ENCODE measurements at regions not wholly inside any gene's neighbourhood (a gene's known extent, or its start where the extent isn't known, plus 50 kb on each side); places are given as distances from the start of the nearest gene placed in this dataset.

DNA sequence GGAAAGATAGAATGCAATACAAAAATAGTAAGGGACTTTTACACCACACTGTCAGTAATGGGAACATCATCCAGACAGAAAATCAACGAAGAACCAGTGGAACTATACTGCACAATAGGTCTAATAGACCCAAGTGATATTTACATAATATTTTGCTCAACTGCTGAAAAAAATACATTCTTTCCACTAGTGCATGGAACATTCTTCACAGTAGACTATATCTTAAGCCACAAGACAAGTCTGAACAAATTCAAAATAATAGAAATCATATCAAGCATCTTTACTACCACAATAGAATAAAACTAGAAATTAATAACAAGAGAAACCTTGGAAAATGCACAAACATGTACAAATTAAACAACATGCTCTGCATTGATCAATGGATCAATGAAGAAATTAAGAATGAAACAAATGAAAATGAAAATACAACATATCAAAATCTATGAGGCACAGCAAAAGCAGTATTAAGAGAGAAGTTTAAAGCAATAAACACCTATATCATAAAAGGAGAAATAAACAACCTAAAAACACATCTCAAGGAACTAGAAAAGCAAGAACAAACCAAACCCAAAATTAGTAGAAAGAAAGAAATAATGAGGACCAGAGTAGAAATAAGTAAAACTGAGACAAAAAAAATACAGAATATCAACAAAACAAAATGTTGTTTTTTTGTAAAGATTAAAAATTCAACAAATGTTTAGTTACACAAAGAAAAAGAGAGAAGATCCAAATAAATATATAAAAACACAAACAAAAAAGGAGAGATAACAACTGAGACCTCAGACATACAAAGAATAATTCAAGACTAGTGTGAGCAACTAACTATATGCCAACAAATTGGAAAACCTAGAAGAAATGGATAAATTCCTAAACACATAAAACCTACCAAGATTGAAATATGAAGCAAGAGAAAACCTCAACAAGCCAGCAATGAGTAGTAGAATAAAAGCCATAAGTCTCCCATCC lies 51.5 kb upstream of the ANTXR2 start:
- POLR2A ChIA-PET (ENCODE audit: low non-redundant PET): no interaction called here
- no peak for DNase-seq (ENCODE audit: low spot score)
- TF ChIP-seq, protein P1, sequence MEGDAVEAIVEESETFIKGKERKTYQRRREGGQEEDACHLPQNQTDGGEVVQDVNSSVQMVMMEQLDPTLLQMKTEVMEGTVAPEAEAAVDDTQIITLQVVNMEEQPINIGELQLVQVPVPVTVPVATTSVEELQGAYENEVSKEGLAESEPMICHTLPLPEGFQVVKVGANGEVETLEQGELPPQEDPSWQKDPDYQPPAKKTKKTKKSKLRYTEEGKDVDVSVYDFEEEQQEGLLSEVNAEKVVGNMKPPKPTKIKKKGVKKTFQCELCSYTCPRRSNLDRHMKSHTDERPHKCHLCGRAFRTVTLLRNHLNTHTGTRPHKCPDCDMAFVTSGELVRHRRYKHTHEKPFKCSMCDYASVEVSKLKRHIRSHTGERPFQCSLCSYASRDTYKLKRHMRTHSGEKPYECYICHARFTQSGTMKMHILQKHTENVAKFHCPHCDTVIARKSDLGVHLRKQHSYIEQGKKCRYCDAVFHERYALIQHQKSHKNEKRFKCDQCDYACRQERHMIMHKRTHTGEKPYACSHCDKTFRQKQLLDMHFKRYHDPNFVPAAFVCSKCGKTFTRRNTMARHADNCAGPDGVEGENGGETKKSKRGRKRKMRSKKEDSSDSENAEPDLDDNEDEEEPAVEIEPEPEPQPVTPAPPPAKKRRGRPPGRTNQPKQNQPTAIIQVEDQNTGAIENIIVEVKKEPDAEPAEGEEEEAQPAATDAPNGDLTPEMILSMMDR (conservative IDR thresholded peaks at IDR 0.05; ENCODE audit: low read depth): no peak
- CTCF ChIA-PET: interaction anchor here (0.6 to 0.7 kb wide), 4 partner anchors 33 to 117 kb away, joined by 3 to 5 read pairs (median 4); no protein-coding TSS in a partner anchor
- H3K27ac ChIP-seq: no peak overlapping the region
